ENCODE measurements at regions not wholly inside any gene's neighbourhood (a gene's known extent, or its start where the extent isn't known, plus 50 kb on each side); places are given as distances from the start of the nearest gene placed in this dataset.

GRCh38 chrX:37922928-37923327, 75.6 kb upstream of the DYNLT3 start:
- H3K4me3 ChIP-seq (ENCODE audit: extremely low read depth in 1 of 4, insufficient read depth in 2 of 4, low read depth in 3 of 4, low read length in 4 of 4), result no peak overlapping the region
- no peak overlapping the region for H3K18ac ChIP-seq (ENCODE audit: extremely low read depth, low read length)
- no peaks in the 10 kb centered on the region for H3K79me2 ChIP-seq (ENCODE audit: control insufficient read depth in 1 of 2, insufficient read depth in 2 of 2, low read length in 2 of 2)
- WGBS, 2 experiments (ENCODE audit: extremely low coverage in 1 of 2, insufficient coverage in 1 of 2, insufficient read length in 1 of 2, insufficient replicate concordance in 2 of 2, low coverage in 1 of 2, low lambda C conversion rate in 2 of 2, missing lambda C conversion rate in 1 of 2), result 50% methylated on average over 1 of the region's 1 CpG; no CpG with 5 or more reads in 1 of the 2 experiments
- no peak overlapping the region for H3K56ac ChIP-seq (replicated peaks; ENCODE audit: insufficient read length, low read depth, low read length)
- H4K20me1 ChIP-seq (replicated peaks in 1 of 2; ENCODE audit: control insufficient read depth in 1 of 2, insufficient read depth in 2 of 2, low read length in 2 of 2), result no peaks in the 10 kb centered on the region
- no peak overlapping the region for H3K27ac ChIP-seq (ENCODE audit: low read depth, low read length)
- H3K9me3 ChIP-seq (ENCODE audit: insufficient read depth in 2 of 2, low read depth in 1 of 2, low read length in 1 of 2), result peaks cover 5 to 9% of the 10 kb centered on the region in 2 experiments; a peak in 1 of 4 replicates
- H4K5ac ChIP-seq (ENCODE audit: insufficient read length, low read depth, low read length), result no peak overlapping the region
- H4K8ac ChIP-seq (ENCODE audit: extremely low read depth, insufficient read depth, low read length), result no peak overlapping the region
- H3K4ac ChIP-seq (replicated peaks; ENCODE audit: insufficient read length, low read depth, low read length), result no peak overlapping the region
- H2BK120ac ChIP-seq (replicated peaks; ENCODE audit: low read depth, low read length), result no peak overlapping the region
- no peak overlapping the region for H4K91ac ChIP-seq (replicated peaks; ENCODE audit: insufficient read length, low read length)
- DNase-seq (ENCODE audit: low read depth in 1 of 2, low spot score in 2 of 2) (no peak), FAIRE-seq (no peak)
- POLR2A ChIA-PET (ENCODE audit: partially characterized antibody), result no interaction called here
- CTCF ChIA-PET (ENCODE audit: partially characterized antibody), result no interaction called here
- H2AK5ac ChIP-seq (ENCODE audit: low read depth, low read length), result no peak overlapping the region
- H3K14ac ChIP-seq (ENCODE audit: insufficient read length), result no peak overlapping the region
- H2BK12ac ChIP-seq (ENCODE audit: low read depth, low read length), result no peak overlapping the region
- no peak overlapping the region for H3K23ac ChIP-seq (ENCODE audit: insufficient read length)
- no peaks in the 10 kb centered on the region for H3K36me3 ChIP-seq (ENCODE audit: control insufficient read depth in 2 of 4, insufficient read depth in 4 of 4, low read length in 3 of 4)
- H2BK15ac ChIP-seq (ENCODE audit: low read length), result no peak overlapping the region
- H3K27me3 ChIP-seq (replicated peaks in 1 of 4; ENCODE audit: control insufficient read depth in 3 of 4, extremely low read depth in 1 of 4, insufficient read depth in 3 of 4, low read length in 3 of 4), result no peaks in the 10 kb centered on the region
- no peak overlapping the region for H2BK20ac ChIP-seq (ENCODE audit: low read length)
- H3K23me2 ChIP-seq (ENCODE audit: low read depth, low read length), result no peaks in the 10 kb centered on the region
- no peaks in the 10 kb centered on the region for H3K79me1 ChIP-seq (ENCODE audit: low read depth, low read length)
- no peak overlapping the region for H3K9ac ChIP-seq (replicated peaks in 1 of 4; ENCODE audit: extremely low read depth in 1 of 4, low read depth in 3 of 4, low read length in 3 of 4)
- TF ChIP-seq JUND (IDR thresholded peaks at IDR 0.05; ENCODE audit: low read length) (no peak), NANOG (IDR thresholded peaks at IDR 0.05; ENCODE audit: insufficient read depth, low read depth, low read length, poor library complexity, severe bottlenecking) (no peak), BACH1 (IDR thresholded peaks at IDR 0.05; ENCODE audit: low read length) (no peak), POU5F1 (IDR thresholded peaks at IDR 0.05; ENCODE audit: low read depth, low read length) (no peak), SP4 (IDR thresholded peaks at IDR 0.05; ENCODE audit: low read length) (no peak), POLR2A (IDR thresholded peaks at IDR 0.05; ENCODE audit: control extremely low read depth in 1 of 2, low read depth in 2 of 2, low read length in 2 of 2) (no peak), CBX8 (IDR thresholded peaks at IDR 0.05; ENCODE audit: borderline replicate concordance, low read depth, low read length) (no peak), SP1 (IDR thresholded peaks at IDR 0.05; ENCODE audit: low read depth, low read length) (no peak), SIX5 (IDR thresholded peaks at IDR 0.05; ENCODE audit: low read depth, low read length) (no peak), TCF12 (IDR thresholded peaks at IDR 0.05; ENCODE audit: low read depth, low read length) (no peak), SRF (IDR thresholded peaks at IDR 0.05; ENCODE audit: low read depth, low read length) (no peak), SP2 (IDR thresholded peaks at IDR 0.05; ENCODE audit: low read length) (no peak)
- TF ChIP-seq, protein P1, sequence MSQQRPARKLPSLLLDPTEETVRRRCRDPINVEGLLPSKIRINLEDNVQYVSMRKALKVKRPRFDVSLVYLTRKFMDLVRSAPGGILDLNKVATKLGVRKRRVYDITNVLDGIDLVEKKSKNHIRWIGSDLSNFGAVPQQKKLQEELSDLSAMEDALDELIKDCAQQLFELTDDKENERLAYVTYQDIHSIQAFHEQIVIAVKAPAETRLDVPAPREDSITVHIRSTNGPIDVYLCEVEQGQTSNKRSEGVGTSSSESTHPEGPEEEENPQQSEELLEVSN (IDR thresholded peaks at IDR 0.05), result no peak
- no peak overlapping the region for H2BK5ac ChIP-seq (ENCODE audit: low read depth, low read length)
- no peaks in the 10 kb centered on the region for H3K4me1 ChIP-seq (replicated peaks in 1 of 4; ENCODE audit: control insufficient read depth in 3 of 4, insufficient read depth in 4 of 4, low read length in 3 of 4)
- H2AFZ ChIP-seq (ENCODE audit: low read length), result no peak overlapping the region
- H3K4me2 ChIP-seq (ENCODE audit: insufficient read depth in 1 of 2, low read depth in 2 of 2, low read length in 2 of 2), result no peak overlapping the region
